ENCODE measurements at regions not wholly inside any gene's neighbourhood (a gene's known extent, or its start where the extent isn't known, plus 50 kb on each side); places are given as distances from the start of the nearest gene placed in this dataset.
"Not testable (repeated sequence)": the region's sequence is repeated elsewhere in the genome, so short reads cannot be mapped to it uniquely, and the experiment has no call there.

GRCh38 chr18:56436651-56437050 is 201.7 kb downstream of the TXNL1 start:
- no peak for DNase-seq

GRCh38 chr18:56433919-56434318 is 204.5 kb downstream of the TXNL1 start:
- no peak for DNase-seq

- no peak for DNase-seq
Observed at GRCh38 chr18:56431551-56431950, 206.8 kb downstream of the TXNL1 start.

GRCh38 chr18:56423626-56424025 is 214.8 kb downstream of the TXNL1 start:
- no peak for DNase-seq

- DNase-seq: no peak
Observed at GRCh38 chr18:56421647-56422046, 216.7 kb downstream of the TXNL1 start.

- DNase-seq: not testable (repeated sequence)
Observed at GRCh38 chr18:56420868-56421267, 217.5 kb downstream of the TXNL1 start.

GRCh38 chr18:56414357-56414756 is 224.0 kb downstream of the TXNL1 start:
- DNase-seq: no peak

GRCh38 chr18:56413862-56414261 is 224.5 kb downstream of the TXNL1 start:
- no peak for DNase-seq

GRCh38 chr18:56412951-56413350 is 225.4 kb downstream of the TXNL1 start:
- no peak for DNase-seq

GRCh38 chr18:56409736-56410135 is 228.7 kb downstream of the TXNL1 start:
- no peak for DNase-seq

GRCh38 chr18:56407646-56408180 is 230.7 kb downstream of the TXNL1 start:
- DNase-seq: no peak

- DNase-seq: no peak
Observed at GRCh38 chr18:56402872-56403516, 235.4 kb downstream of the TXNL1 start.

GRCh38 chr18:56393870-56394269 is 244.5 kb downstream of the TXNL1 start:
- no peak for DNase-seq

- DNase-seq: no peak
Observed at GRCh38 chr18:56391931-56392590, 246.3 kb downstream of the TXNL1 start.

- no peak for DNase-seq
Observed at GRCh38 chr18:56390626-56391025, 247.8 kb downstream of the TXNL1 start.

- DNase-seq: no peak
Observed at GRCh38 chr18:56389190-56389589, 249.2 kb downstream of the TXNL1 start.

- no peak for DNase-seq
Observed at GRCh38 chr18:56388571-56388970, 249.8 kb downstream of the TXNL1 start.

- no peak for DNase-seq
Observed at GRCh38 chr18:56386856-56387255, 251.5 kb downstream of the TXNL1 start.

GRCh38 chr18:56383349-56383748 is 255.0 kb downstream of the TXNL1 start:
- no peak for DNase-seq

- DNase-seq: no peak
Observed at GRCh38 chr18:56382541-56382940, 255.9 kb downstream of the TXNL1 start.

GRCh38 chr18:56381196-56381595 is 257.2 kb downstream of the TXNL1 start:
- no peak for DNase-seq

- no peak for DNase-seq
Observed at GRCh38 chr18:56380685-56381084, 257.7 kb downstream of the TXNL1 start.

GRCh38 chr18:56379256-56379655 is 259.1 kb downstream of the TXNL1 start:
- DNase-seq: no peak

GRCh38 chr18:56377231-56377630 is 261.2 kb downstream of the TXNL1 start:
- no peak for DNase-seq

Data from activated gamma-delta T cell (primary cell).